DND-41 (cell line): ENCODE measurements at regions not wholly inside any gene's neighbourhood (a gene's known extent, or its start where the extent isn't known, plus 50 kb on each side); places are given as distances from the start of the nearest gene placed in this dataset.

Experiments
- ATAC-seq: fragments of 200-7000 bp; cut with Tn5 transposase; 3 replicates; pipeline ENCODE4 v1.9.1; 2021; ENCODE audit warnings: low read depth; ENCODE audit not compliant: insufficient read depth
- DNase-seq: peaks from one replicate; pipeline ENCODE4 v3.0.0-alpha.2; 2020
- H2AFZ ChIP-seq: 2 replicates; pipeline ENCODE4 v1.6.0; 2012; ENCODE audit warnings: low read depth, low read length
- H3K27ac ChIP-seq: 2 replicates; pipeline ENCODE4 v1.5.1; 2012; ENCODE audit warnings: low read length, inconsistent platforms
- H3K27me3 ChIP-seq: fragments of 200-600 bp; sonication (generic); 2 replicates; pipeline ENCODE4 v1.6.0; 2012; ENCODE audit warnings: low read length, mild to moderate bottlenecking, inconsistent platforms; ENCODE audit not compliant: insufficient read depth, poor library complexity
- H3K36me3 ChIP-seq: 2 replicates; pipeline ENCODE4 v1.5.1; 2012; ENCODE audit warnings: low read length, inconsistent platforms; ENCODE audit not compliant: insufficient read depth
- H3K4me1 ChIP-seq: 2 replicates; pipeline ENCODE4 v1.5.1; 2012; ENCODE audit warnings: mild to moderate bottlenecking, low read length; ENCODE audit not compliant: insufficient read depth
- H3K4me2 ChIP-seq: 2 replicates; pipeline ENCODE4 v1.6.0; 2012; ENCODE audit warnings: mild to moderate bottlenecking, moderate library complexity, low read length, inconsistent platforms; ENCODE audit not compliant: insufficient read depth
- H3K4me3 ChIP-seq, 2 experiments: fragments of 200-600 bp in 1 of 2; shearing (Covaris generic) in 1 of 2; 2 replicates each; pipeline ENCODE4 v1.5.1; 2012 to 2016; ENCODE audit warnings: inconsistent platforms in 2 of 2, low read length in 2 of 2, mild to moderate bottlenecking in 2 of 2, low read depth in 1 of 2, moderate library complexity in 1 of 2
- H3K79me2 ChIP-seq: 2 replicates; pipeline ENCODE4 v1.6.0; 2012; ENCODE audit warnings: low read length, inconsistent platforms; ENCODE audit not compliant: insufficient read depth
- H3K9ac ChIP-seq: 2 replicates; pipeline ENCODE4 v1.6.0; 2012; ENCODE audit warnings: low read depth, mild to moderate bottlenecking, inconsistent platforms, low read length, moderate library complexity
- H3K9me3 ChIP-seq: 2 replicates; pipeline ENCODE4 v1.5.1; 2012; ENCODE audit warnings: low read length, moderate library complexity, mild to moderate bottlenecking, inconsistent platforms; ENCODE audit not compliant: insufficient read depth, severe bottlenecking
- H4K20me1 ChIP-seq: 2 replicates; pipeline ENCODE4 v1.6.0; 2012; ENCODE audit warnings: low read length; ENCODE audit not compliant: insufficient read depth
- CTCF ChIP-seq: IDR thresholded peaks from 2 replicates; pipeline ENCODE4 v1.5.1; 2012; ENCODE audit warnings: borderline replicate concordance, low read length, moderate library complexity, mild to moderate bottlenecking; ENCODE audit not compliant: poor library complexity, severe bottlenecking; ENCODE audit errors: extremely low read depth
- EZH2 ChIP-seq: IDR thresholded peaks from 3 replicates; pipeline ENCODE4 v1.6.1; 2012; ENCODE audit warnings: borderline replicate concordance, low read depth, mild to moderate bottlenecking, moderate library complexity, low read length, inconsistent platforms; ENCODE audit not compliant: severe bottlenecking

- H3K27ac ChIP-seq: no peak overlapping the region
- H3K4me2 ChIP-seq: no peak overlapping the region
- no peaks in the 10 kb centered on the region for H4K20me1 ChIP-seq
- no peaks in the 10 kb centered on the region for H3K36me3 ChIP-seq
- no peaks in the 10 kb centered on the region for H3K9me3 ChIP-seq
- H3K79me2 ChIP-seq: no peaks in the 10 kb centered on the region
- H3K4me1 ChIP-seq: no peaks in the 10 kb centered on the region
- H3K27me3 ChIP-seq: no peaks in the 10 kb centered on the region
- DNase-seq (no peak), ATAC-seq (no peak)
- no peak overlapping the region for H3K9ac ChIP-seq
- TF ChIP-seq CTCF (no peak), EZH2 (no peak)
- H3K4me3 ChIP-seq: no peak overlapping the region
- H2AFZ ChIP-seq: no peak overlapping the region
Observed at GRCh38 chr13:39200249-39200910, 162.1 kb downstream of the NHLRC3 start.

GRCh38 chr13:39201180-39201579 is 162.9 kb downstream of the NHLRC3 start:
- no peaks in the 10 kb centered on the region for H3K36me3 ChIP-seq
- no peak overlapping the region for H3K4me2 ChIP-seq
- no peaks in the 10 kb centered on the region for H3K79me2 ChIP-seq
- no peak overlapping the region for H3K4me3 ChIP-seq
- DNase-seq: no peak
- no peak overlapping the region for H3K9ac ChIP-seq
- H3K9me3 ChIP-seq: no peaks in the 10 kb centered on the region
- no peak for ATAC-seq
- H3K27me3 ChIP-seq: no peaks in the 10 kb centered on the region
- no peak overlapping the region for H2AFZ ChIP-seq
- TF ChIP-seq CTCF: no peak
- no peak for TF ChIP-seq EZH2
- no peak overlapping the region for H3K27ac ChIP-seq
- H3K4me1 ChIP-seq: no peaks in the 10 kb centered on the region
- H4K20me1 ChIP-seq: no peaks in the 10 kb centered on the region

- Histone ChIP-seq H4K20me1 (no peaks in the 10 kb centered on the region), H3K4me1 (no peaks in the 10 kb centered on the region), H3K4me3 (no peak overlapping the region), H2AFZ (no peak overlapping the region), H3K36me3 (no peaks in the 10 kb centered on the region), H3K79me2 (no peaks in the 10 kb centered on the region), H3K9me3 (no peaks in the 10 kb centered on the region), H3K27ac (no peak overlapping the region), H3K27me3 (no peaks in the 10 kb centered on the region), H3K9ac (no peak overlapping the region), H3K4me2 (no peak overlapping the region)
- no peak for ATAC-seq
- TF ChIP-seq EZH2 (no peak), CTCF (no peak)
- DNase-seq: no peak
Observed at GRCh38 chr13:39202746-39203145, 164.5 kb downstream of the NHLRC3 start.
